ENCODE measurements at regions not wholly inside any gene's neighbourhood (a gene's known extent, or its start where the extent isn't known, plus 50 kb on each side); places are given as distances from the start of the nearest gene placed in this dataset.

GRCh38 chr4:26110493-26110892, 196.5 kb downstream of the SMIM20 start:
- Histone ChIP-seq H3K27ac (ENCODE audit: low read length) (no peak overlapping the region), H3K4me3 (ENCODE audit: control insufficient read depth in 1 of 2, extremely low read depth in 1 of 2, low read length in 1 of 2) (no peak overlapping the region), H3K36me3 (ENCODE audit: control insufficient read depth in 2 of 2, extremely low read depth in 1 of 2, insufficient read depth in 1 of 2, low read length in 1 of 2) (no peaks in the 10 kb centered on the region), H3K4me1 (ENCODE audit: control insufficient read depth in 1 of 2, extremely low read depth in 1 of 2, insufficient read depth in 2 of 2, low read length in 2 of 2) (no peaks in the 10 kb centered on the region), H3K9me3 (no peaks in the 10 kb centered on the region), H3K27me3 (replicated peaks in 1 of 2; ENCODE audit: control insufficient read depth in 2 of 2, extremely low read depth in 1 of 2, insufficient read depth in 2 of 2, low read length in 1 of 2) (peaks cover 0 to 4% of the 10 kb centered on the region in 2 experiments)
- POLR2A ChIA-PET = no interaction called here
- no peak overlapping the region for H3K4me3 Mint-ChIP-seq
- H3K36me3 Mint-ChIP-seq = no peaks in the 10 kb centered on the region
- DNase-seq = no peak
- WGBS (ENCODE audit: insufficient coverage) = 77% methylated on average over 2 of the region's 5 CpGs
- CTCF ChIA-PET = no interaction called here
- H3K4me1 Mint-ChIP-seq = no peaks in the 10 kb centered on the region
- ATAC-seq (replicated peaks in 1 of 4) = no peak
- H3K27ac Mint-ChIP-seq = no peak overlapping the region
- H3K27me3 Mint-ChIP-seq = peaks cover 7 to 12% of the 10 kb centered on the region in 2 donors
- peaks cover 0 to 22% (median 3%) of the 10 kb centered on the region in 3 donors for H3K9me3 Mint-ChIP-seq

GRCh38 chr4:26113339-26113940, 199.4 kb downstream of the SMIM20 start:
- ChIA-PET POLR2A (no interaction called here), CTCF (no interaction called here)
- Histone ChIP-seq H3K9me3 (no peaks in the 10 kb centered on the region), H3K4me1 (ENCODE audit: control insufficient read depth in 1 of 2, extremely low read depth in 1 of 2, insufficient read depth in 2 of 2, low read length in 2 of 2) (no peaks in the 10 kb centered on the region), H3K27ac (ENCODE audit: low read length) (no peak overlapping the region), H3K36me3 (ENCODE audit: control insufficient read depth in 2 of 2, extremely low read depth in 1 of 2, insufficient read depth in 1 of 2, low read length in 1 of 2) (no peaks in the 10 kb centered on the region), H3K4me3 (ENCODE audit: control insufficient read depth in 1 of 2, extremely low read depth in 1 of 2, low read length in 1 of 2) (no peak overlapping the region), H3K27me3 (replicated peaks in 1 of 2; ENCODE audit: control insufficient read depth in 2 of 2, extremely low read depth in 1 of 2, insufficient read depth in 2 of 2, low read length in 1 of 2) (peaks cover 0 to 4% of the 10 kb centered on the region in 2 experiments)
- Mint-ChIP-seq H3K4me1 (no peaks in the 10 kb centered on the region), H3K4me3 (no peak overlapping the region), H3K27me3 (peaks cover 7 to 12% of the 10 kb centered on the region in 2 donors), H3K9me3 (peaks cover 0 to 22% (median 3%) of the 10 kb centered on the region in 3 donors), H3K27ac (no peak overlapping the region), H3K36me3 (no peaks in the 10 kb centered on the region)
- WGBS (ENCODE audit: insufficient coverage) = 92% methylated on average over 2 of the region's 4 CpGs
- no peak for ATAC-seq (replicated peaks in 1 of 4)
- DNase-seq = no peak

GRCh38 chr4:26116057-26116456, 202.0 kb downstream of the SMIM20 start:
- no peaks in the 10 kb centered on the region for H3K36me3 ChIP-seq (ENCODE audit: control insufficient read depth in 2 of 2, extremely low read depth in 1 of 2, insufficient read depth in 1 of 2, low read length in 1 of 2)
- POLR2A ChIA-PET = no interaction called here
- H3K9me3 Mint-ChIP-seq = peaks cover 0 to 22% (median 3%) of the 10 kb centered on the region in 3 donors
- no peaks in the 10 kb centered on the region for H3K4me1 Mint-ChIP-seq
- CTCF ChIA-PET = no interaction called here
- DNase-seq (no peak), ATAC-seq (replicated peaks in 1 of 4) (no peak)
- H3K27me3 Mint-ChIP-seq = peaks cover 5 to 8% of the 10 kb centered on the region in 2 donors
- peaks cover 0 to 2% of the 10 kb centered on the region in 2 experiments for H3K27me3 ChIP-seq (replicated peaks in 1 of 2; ENCODE audit: control insufficient read depth in 2 of 2, extremely low read depth in 1 of 2, insufficient read depth in 2 of 2, low read length in 1 of 2)
- H3K27ac Mint-ChIP-seq = no peak overlapping the region
- H3K27ac ChIP-seq (ENCODE audit: low read length) = no peak overlapping the region
- H3K4me3 ChIP-seq (ENCODE audit: control insufficient read depth in 1 of 2, extremely low read depth in 1 of 2, low read length in 1 of 2) = no peak overlapping the region
- no peaks in the 10 kb centered on the region for H3K9me3 ChIP-seq
- H3K36me3 Mint-ChIP-seq = no peaks in the 10 kb centered on the region
- H3K4me1 ChIP-seq (ENCODE audit: control insufficient read depth in 1 of 2, extremely low read depth in 1 of 2, insufficient read depth in 2 of 2, low read length in 2 of 2) = no peaks in the 10 kb centered on the region
- H3K4me3 Mint-ChIP-seq = no peak overlapping the region
- 90% methylated on average over 4 of the region's 4 CpGs for WGBS (ENCODE audit: insufficient coverage)

GRCh38 chr4:26120098-26120825, 200.6 kb upstream of the RBPJ start:
- Mint-ChIP-seq H3K4me1 (no peaks in the 10 kb centered on the region), H3K27ac (no peak overlapping the region), H3K36me3 (no peaks in the 10 kb centered on the region), H3K27me3 (peaks cover 0 to 8% of the 10 kb centered on the region in 2 donors), H3K4me3 (no peak overlapping the region), H3K9me3 (no peaks in the 10 kb centered on the region)
- H3K36me3 ChIP-seq (ENCODE audit: control insufficient read depth in 2 of 2, extremely low read depth in 1 of 2, insufficient read depth in 1 of 2, low read length in 1 of 2) = no peaks in the 10 kb centered on the region
- H3K27me3 ChIP-seq (replicated peaks in 1 of 2; ENCODE audit: control insufficient read depth in 2 of 2, extremely low read depth in 1 of 2, insufficient read depth in 2 of 2, low read length in 1 of 2) = no peaks in the 10 kb centered on the region
- ChIA-PET CTCF (interaction anchor here in 1 of 2 donors (0.6 kb wide), 1 partner anchor 273 kb away, joined by 12 read pairs; no protein-coding TSS in a partner anchor), POLR2A (interaction anchor here in 1 of 2 donors (0.6 kb wide), 2 partner anchors 176 to 200 kb away, joined by 4 to 6 read pairs; no protein-coding TSS in a partner anchor)
- no peak overlapping the region for H3K27ac ChIP-seq (ENCODE audit: low read length)
- H3K4me1 ChIP-seq (ENCODE audit: control insufficient read depth in 1 of 2, extremely low read depth in 1 of 2, insufficient read depth in 2 of 2, low read length in 2 of 2) = no peaks in the 10 kb centered on the region
- no peak overlapping the region for H3K4me3 ChIP-seq (ENCODE audit: control insufficient read depth in 1 of 2, extremely low read depth in 1 of 2, low read length in 1 of 2)
- no peak for DNase-seq
- WGBS (ENCODE audit: insufficient coverage) = 95% methylated on average over 4 of the region's 6 CpGs
- no peak for ATAC-seq (replicated peaks in 1 of 4)
- H3K9me3 ChIP-seq = no peaks in the 10 kb centered on the region

- H3K4me1 ChIP-seq (ENCODE audit: control insufficient read depth in 1 of 2, extremely low read depth in 1 of 2, insufficient read depth in 2 of 2, low read length in 2 of 2) = no peaks in the 10 kb centered on the region
- no peak for DNase-seq
- no peaks in the 10 kb centered on the region for H3K9me3 Mint-ChIP-seq
- H3K27me3 ChIP-seq (replicated peaks in 1 of 2; ENCODE audit: control insufficient read depth in 2 of 2, extremely low read depth in 1 of 2, insufficient read depth in 2 of 2, low read length in 1 of 2) = peaks cover 0 to under 1% of the 10 kb centered on the region in 2 experiments
- H3K27ac ChIP-seq (ENCODE audit: low read length) = no peak overlapping the region
- H3K4me3 Mint-ChIP-seq = no peak overlapping the region
- no peaks in the 10 kb centered on the region for H3K36me3 Mint-ChIP-seq
- H3K4me1 Mint-ChIP-seq = peaks cover 0 to 11% (median 5%) of the 10 kb centered on the region in 3 donors
- no peak overlapping the region for H3K27ac Mint-ChIP-seq
- peaks cover 0 to 21% of the 10 kb centered on the region in 2 donors for H3K27me3 Mint-ChIP-seq
- POLR2A ChIA-PET = no interaction called here
- no peak overlapping the region for H3K4me3 ChIP-seq (ENCODE audit: control insufficient read depth in 1 of 2, extremely low read depth in 1 of 2, low read length in 1 of 2)
- H3K9me3 ChIP-seq = no peaks in the 10 kb centered on the region
- ATAC-seq (replicated peaks in 1 of 4) = no peak
- no peaks in the 10 kb centered on the region for H3K36me3 ChIP-seq (ENCODE audit: control insufficient read depth in 2 of 2, extremely low read depth in 1 of 2, insufficient read depth in 1 of 2, low read length in 1 of 2)
- WGBS (ENCODE audit: insufficient coverage) = 80% methylated on average over 2 of the region's 3 CpGs
- CTCF ChIA-PET = no interaction called here
These were observed 198.1 kb upstream of the RBPJ start for GRCh38 chr4:26122690-26123089.

GRCh38 chr4:26124753-26125321, 196.0 kb upstream of the RBPJ start:
- Histone ChIP-seq H3K4me1 (ENCODE audit: control insufficient read depth in 1 of 2, extremely low read depth in 1 of 2, insufficient read depth in 2 of 2, low read length in 2 of 2) (no peaks in the 10 kb centered on the region), H3K4me3 (ENCODE audit: control insufficient read depth in 1 of 2, extremely low read depth in 1 of 2, low read length in 1 of 2) (no peak overlapping the region), H3K27ac (ENCODE audit: low read length) (no peak overlapping the region), H3K9me3 (no peaks in the 10 kb centered on the region), H3K27me3 (replicated peaks in 1 of 2; ENCODE audit: control insufficient read depth in 2 of 2, extremely low read depth in 1 of 2, insufficient read depth in 2 of 2, low read length in 1 of 2) (peaks cover 0 to 3% of the 10 kb centered on the region in 2 experiments), H3K36me3 (ENCODE audit: control insufficient read depth in 2 of 2, extremely low read depth in 1 of 2, insufficient read depth in 1 of 2, low read length in 1 of 2) (no peaks in the 10 kb centered on the region)
- POLR2A ChIA-PET = no interaction called here
- peaks cover 0 to 11% (median 5%) of the 10 kb centered on the region in 3 donors for H3K4me1 Mint-ChIP-seq
- H3K27ac Mint-ChIP-seq = no peak overlapping the region
- CTCF ChIA-PET = interaction anchor here in 1 of 2 donors (0.6 kb wide), 2 partner anchors 50 to 236 kb away, joined by 4 read pairs; no protein-coding TSS in a partner anchor
- H3K4me3 Mint-ChIP-seq = no peak overlapping the region
- H3K9me3 Mint-ChIP-seq = peaks cover 0 to 9% (median 6%) of the 10 kb centered on the region in 3 donors
- WGBS (ENCODE audit: insufficient coverage) = 100% methylated on average over 4 of the region's 7 CpGs
- peaks cover 5% of the 10 kb centered on the region for H3K36me3 Mint-ChIP-seq
- DNase-seq (no peak), ATAC-seq (replicated peaks in 1 of 4) (no peak)
- H3K27me3 Mint-ChIP-seq = peaks cover 0 to 21% of the 10 kb centered on the region in 2 donors
